ENCODE measurements at regions not wholly inside any gene's neighbourhood (a gene's known extent, or its start where the extent isn't known, plus 50 kb on each side); places are given as distances from the start of the nearest gene placed in this dataset.

- TF ChIP-seq TAF1 (IDR thresholded peaks at IDR 0.05; ENCODE audit: borderline replicate concordance, insufficient read depth, low read length) (no peak), POLR2AphosphoS5 (IDR thresholded peaks at IDR 0.05; ENCODE audit: low read depth, low read length) (no peak), FOXP2 (optimal IDR thresholded peaks at IDR 0.05; ENCODE audit: borderline replicate concordance, extremely low read depth, extremely low read length, insufficient read depth) (no peak)
Observed at GRCh38 chr9:21583628-21584377, 101.7 kb upstream of the IFNE start.
